Upper lobe of left lung (tissue), 4 donors: ENCODE measurements at regions not wholly inside any gene's neighbourhood (a gene's known extent, or its start where the extent isn't known, plus 50 kb on each side); places are given as distances from the start of the nearest gene placed in this dataset.

Experiments
- POLR2AphosphoS5 ChIP-seq, 2 donors: sonication (generic); formaldehyde crosslinking; IDR thresholded peaks; one replicate each; pipeline ENCODE4 v1.5.1; 2017; ENCODE audit warnings: antibody characterized with exemption in 2 of 2
- TF ChIP-seq, protein P1 (sequence below), 6 experiments: fragments of 450-650 bp in 4 of 6; fragments of 200-600 bp in 2 of 6; sonication (generic) in 2 of 6; IDR thresholded peaks; one replicate each; pipeline ENCODE4 v1.5.1; 2016 to 2019; ENCODE audit warnings: antibody characterized with exemption in 6 of 6

- no peak for TF ChIP-seq POLR2AphosphoS5 (IDR thresholded peaks at IDR 0.05)
- TF ChIP-seq, protein P1, sequence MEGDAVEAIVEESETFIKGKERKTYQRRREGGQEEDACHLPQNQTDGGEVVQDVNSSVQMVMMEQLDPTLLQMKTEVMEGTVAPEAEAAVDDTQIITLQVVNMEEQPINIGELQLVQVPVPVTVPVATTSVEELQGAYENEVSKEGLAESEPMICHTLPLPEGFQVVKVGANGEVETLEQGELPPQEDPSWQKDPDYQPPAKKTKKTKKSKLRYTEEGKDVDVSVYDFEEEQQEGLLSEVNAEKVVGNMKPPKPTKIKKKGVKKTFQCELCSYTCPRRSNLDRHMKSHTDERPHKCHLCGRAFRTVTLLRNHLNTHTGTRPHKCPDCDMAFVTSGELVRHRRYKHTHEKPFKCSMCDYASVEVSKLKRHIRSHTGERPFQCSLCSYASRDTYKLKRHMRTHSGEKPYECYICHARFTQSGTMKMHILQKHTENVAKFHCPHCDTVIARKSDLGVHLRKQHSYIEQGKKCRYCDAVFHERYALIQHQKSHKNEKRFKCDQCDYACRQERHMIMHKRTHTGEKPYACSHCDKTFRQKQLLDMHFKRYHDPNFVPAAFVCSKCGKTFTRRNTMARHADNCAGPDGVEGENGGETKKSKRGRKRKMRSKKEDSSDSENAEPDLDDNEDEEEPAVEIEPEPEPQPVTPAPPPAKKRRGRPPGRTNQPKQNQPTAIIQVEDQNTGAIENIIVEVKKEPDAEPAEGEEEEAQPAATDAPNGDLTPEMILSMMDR (IDR thresholded peaks at IDR 0.05), result no peak
These were observed 51.0 kb upstream of the ID2 start for GRCh38 chr2:8630676-8631464.
